Anterior cingulate cortex (tissue), 58 donors: ENCODE measurements at regions not wholly inside any gene's neighbourhood (a gene's known extent, or its start where the extent isn't known, plus 50 kb on each side); places are given as distances from the start of the nearest gene placed in this dataset.

Source experiments
- DNase-seq, 58 donors: peaks; one replicate each; lab custom pipeline; 2025; lab: John Stamatoyannopoulos, UW

DNA sequence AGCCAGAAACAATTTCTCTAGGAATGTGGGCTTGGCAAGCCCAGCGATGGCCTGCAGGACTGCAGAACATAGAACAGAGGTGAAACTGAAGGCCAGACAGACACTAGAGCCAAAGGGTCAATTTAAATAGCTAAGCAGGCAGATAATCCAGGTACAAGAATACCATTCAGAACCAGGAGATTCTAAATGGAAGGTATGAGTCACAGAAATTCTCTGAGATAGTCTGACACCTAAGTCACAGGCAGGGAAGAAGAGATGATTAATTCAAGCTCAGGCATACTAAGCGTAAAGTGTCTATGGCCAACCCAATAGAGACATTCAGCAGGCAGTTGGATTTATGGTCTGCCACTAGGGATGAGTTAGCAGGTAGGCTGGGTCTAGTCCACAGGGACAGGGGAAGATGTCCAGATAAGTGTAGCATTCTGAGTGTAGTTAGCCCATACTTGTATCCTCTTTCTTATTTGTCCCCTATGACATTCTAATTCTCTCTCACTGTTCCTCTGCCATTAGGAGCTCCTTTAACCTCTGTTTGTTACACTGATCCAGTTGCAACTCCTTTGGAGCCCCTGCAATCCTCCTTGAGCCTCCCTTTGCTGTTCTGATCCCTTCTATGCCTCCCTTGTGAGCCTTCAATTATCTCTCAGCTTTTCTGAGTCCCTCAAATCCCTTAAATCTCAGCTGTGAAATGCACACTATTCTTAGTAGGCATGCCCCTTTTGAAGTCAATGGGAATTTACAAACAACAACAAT is 383.8 kb downstream of the LMO4 start:
- no peak for DNase-seq

DNA sequence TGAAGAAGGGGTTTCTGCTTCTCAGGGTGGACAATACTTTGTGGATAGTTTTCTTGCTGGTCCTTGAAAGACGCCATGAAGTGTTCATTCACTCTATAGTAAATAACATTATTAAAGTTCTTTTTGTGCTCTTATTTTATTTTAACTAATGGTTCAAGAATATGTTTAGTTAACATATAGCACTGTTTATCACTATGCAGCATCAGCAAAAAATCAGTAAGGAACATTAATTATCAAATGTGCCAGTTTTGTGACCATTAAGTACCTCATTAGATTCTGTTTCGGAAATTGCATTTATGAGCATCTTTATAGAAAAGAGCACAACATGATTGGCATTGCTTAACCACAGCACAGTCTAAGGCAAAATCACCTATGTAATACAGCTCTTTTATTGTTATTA is 385.6 kb downstream of the LMO4 start:
- no peak for DNase-seq

- DNase-seq: no peak
These were observed 386.4 kb downstream of the LMO4 start for GRCh38 chr1:87715052-87715451.

DNA sequence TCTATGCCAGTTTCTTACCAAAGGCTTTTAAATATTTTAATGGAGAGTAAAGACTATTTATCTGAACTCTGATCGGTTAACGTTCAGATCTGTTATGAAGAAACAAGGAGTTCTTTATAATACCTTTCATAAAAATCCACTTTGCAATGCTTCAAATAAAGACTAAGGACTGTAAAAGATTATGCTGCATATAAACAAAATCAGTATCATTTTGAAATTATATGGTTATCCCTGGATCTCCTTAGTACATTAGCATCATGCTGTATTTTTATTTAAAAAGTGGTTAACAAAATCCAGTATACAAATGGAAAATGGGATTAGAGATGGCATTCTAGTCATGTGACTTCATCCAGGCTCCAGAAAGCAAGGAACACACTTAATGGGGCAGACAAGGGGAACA is 386.8 kb downstream of the LMO4 start:
- no peak for DNase-seq

GRCh38 chr1:87717157-87717670 is 388.5 kb downstream of the LMO4 start:
- no peak for DNase-seq

GRCh38 chr1:87718241-87718950 is 389.7 kb downstream of the LMO4 start:
- DNase-seq: no peak

DNA sequence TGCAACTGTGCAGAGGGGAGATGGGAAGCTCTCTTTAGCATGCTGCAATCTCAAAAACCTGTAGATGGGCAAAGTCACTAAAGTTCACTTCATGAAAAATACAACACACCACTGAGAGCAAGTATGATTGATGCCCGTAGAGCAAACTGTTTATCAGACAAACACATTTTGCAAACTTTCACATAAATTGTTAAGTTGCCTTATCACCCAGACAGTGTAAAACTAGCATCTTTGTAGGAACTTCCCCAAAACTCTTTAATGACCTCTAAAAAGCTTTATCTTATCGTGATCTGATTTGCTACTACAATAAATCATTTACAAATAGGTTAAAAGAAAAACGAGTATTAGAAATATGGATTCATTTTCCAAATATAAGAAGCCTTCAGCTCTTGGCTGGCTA is 391.0 kb downstream of the LMO4 start:
- DNase-seq: no peak

DNA sequence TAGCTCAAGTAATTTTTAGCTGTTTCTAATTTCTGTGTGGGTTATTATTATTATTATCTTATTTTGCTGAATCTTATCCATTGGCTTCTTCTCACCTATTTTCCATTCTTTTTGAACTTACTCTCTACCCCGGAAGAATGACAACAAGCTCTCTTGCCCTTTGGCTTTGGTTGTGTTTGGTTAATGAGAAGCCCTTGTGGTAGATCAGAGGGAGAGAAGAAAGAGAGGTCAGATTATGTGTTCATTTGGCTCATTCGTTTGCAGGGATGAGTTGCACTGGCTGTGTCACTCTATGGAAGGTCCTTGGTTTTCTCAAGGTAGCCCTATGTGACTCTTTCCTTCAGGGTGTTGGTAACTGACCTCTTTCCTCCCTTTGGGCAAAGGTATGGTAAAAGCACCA is 391.9 kb downstream of the LMO4 start:
- DNase-seq: no peak

- DNase-seq: no peak
These were observed 394.5 kb downstream of the LMO4 start for GRCh38 chr1:87723193-87723592.

GRCh38 chr1:87728169-87728568 is 399.5 kb downstream of the LMO4 start:
- no peak for DNase-seq

DNA sequence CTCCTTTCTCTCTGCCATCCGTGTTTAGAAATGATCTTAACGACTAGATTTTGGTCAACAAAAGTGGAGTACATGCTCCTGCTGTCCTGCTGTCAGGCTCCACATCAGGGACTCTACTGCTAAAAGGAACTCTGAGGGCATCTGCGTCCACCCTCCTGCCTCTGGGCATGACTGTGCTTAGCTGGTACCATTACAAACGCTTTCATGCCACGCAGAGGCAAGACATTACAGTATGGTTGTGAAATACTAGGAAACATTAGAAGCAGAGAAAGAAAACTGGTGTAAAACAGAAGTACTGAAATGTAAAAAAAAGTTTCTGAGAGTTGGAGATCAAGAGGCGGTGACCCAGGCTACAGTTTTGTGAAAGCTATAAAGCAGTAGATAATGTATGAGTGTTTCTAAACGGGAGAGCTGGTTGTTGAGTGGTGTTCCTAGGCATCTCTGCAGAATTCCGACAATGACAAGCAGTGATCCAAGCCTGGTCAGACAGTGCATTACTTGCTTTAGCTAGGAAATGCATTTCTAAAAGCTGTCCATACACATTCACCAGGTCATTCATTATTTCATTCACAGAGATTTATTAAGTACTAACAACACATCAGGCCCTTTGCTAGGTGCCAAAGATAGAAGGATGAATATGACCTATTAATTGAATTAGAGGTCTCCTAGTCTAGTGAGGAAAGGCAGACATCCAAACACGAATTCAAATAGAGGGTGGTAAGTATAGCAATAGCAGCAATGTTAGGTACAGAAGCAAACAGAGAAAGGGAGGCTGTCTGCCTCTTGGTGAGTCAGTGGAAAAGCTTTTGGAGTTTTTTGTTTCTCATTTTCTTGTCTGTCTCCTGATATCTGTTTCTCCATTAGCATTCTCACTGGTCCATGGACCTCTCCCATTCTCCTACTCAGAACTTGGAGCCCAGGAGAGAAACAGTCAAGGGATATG is 401.9 kb downstream of the LMO4 start:
- no peak for DNase-seq

- DNase-seq: no peak
These were observed 404.7 kb downstream of the LMO4 start for GRCh38 chr1:87733386-87733785.

DNA sequence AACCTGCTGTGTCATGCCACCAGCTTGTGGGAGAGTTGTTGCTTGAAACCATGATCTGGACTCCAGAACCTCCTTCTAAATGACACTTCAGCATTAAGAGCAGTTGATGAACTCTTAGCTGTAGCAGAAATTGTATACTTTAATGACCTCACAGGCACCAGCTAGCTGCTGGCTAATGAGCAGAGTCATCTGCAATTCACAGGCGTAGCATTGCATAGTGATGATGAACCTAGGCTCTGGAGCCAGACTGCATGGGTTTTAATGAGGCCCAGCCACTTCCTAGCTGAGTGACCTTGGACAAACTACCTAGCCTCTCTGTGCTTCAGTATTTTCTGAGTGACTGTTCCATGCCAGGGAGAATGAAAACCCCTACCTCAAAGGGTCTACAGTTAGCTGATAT is 407.1 kb downstream of the LMO4 start:
- DNase-seq: no peak

GRCh38 chr1:87739141-87739540 is 410.5 kb downstream of the LMO4 start:
- no peak for DNase-seq

DNA sequence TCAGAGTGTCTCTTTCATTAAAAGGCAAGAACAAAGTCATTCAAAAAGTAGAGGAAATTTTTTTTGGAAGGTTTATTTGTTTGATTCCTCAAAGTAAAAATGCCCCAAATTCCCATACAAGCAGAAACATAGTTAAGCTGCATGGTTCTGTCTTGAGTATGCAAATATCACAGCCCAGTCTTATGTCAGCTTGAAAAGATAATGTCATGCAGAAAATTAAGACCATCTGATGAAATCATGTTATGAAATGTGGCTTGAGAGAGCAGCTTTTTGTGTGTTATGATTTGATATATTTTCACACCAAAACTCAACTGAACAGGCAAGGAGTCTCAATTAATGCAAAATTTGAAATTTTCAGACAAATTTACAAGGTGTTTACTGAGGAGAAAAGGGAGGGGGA is 411.0 kb downstream of the LMO4 start:
- no peak for DNase-seq

GRCh38 chr1:87743256-87743655 is 414.6 kb downstream of the LMO4 start:
- DNase-seq: no peak

DNA sequence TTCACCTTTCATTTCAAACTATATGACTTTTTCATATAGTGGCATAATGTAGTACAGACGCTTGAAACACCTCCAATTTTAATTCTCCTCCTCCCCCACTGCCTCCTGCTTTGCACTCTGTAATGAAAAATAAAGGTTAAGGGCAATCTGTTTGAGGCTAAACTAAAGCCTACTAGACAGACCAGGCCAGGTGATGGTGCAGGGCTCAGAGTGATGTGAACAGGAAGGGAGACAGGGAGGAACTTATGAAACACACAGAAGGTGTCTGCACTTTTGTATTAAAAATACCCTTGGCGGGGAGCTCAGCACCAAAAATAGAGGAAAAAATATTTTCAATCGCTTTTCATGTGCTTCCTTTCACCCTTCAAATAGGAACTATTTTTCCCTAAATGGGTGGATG is 415.4 kb downstream of the LMO4 start:
- no peak for DNase-seq

GRCh38 chr1:87744763-87745162 is 416.1 kb downstream of the LMO4 start:
- no peak for DNase-seq

- DNase-seq: no peak
These were observed 424.7 kb downstream of the LMO4 start for GRCh38 chr1:87753366-87753765.

DNA sequence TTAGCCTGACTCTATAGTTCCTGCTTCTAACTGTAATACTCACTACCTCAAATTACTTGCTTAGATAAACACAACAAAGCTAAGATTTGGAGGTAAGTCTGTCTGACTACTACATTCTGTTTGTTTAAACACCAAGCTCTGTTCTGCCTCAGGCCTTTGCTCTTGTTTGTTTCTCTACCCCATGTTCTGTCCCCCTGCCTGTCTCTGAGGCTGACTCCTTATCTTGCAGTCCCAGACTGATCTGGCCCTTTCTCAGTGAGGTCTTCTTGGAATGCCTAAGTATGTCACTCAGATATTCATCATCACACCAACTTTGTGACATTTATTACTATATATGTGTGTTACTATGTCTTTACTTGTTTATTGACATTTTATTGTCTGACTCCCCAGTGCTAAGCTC is 425.5 kb downstream of the LMO4 start:
- DNase-seq: no peak

DNA sequence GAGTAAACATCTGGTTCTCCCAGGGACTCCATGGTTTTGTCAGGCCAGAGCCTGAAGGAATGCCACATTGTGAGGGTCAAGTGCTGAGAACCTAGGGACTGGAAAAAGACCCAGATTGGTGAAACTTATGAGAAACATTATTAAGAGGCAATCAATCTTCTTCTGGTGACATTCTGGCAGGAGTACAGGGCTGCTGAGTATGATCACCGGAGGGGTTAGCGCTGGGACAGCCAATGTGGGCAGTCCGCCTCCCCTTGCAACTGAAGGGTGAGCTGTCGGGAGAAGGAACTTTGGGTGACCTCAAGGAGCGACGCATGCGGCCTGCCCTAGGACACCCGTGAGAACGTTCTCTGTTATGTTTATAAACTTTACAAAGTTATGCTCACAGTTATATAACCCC is 429.0 kb downstream of the LMO4 start:
- DNase-seq: no peak
